Testis (tissue), 2 donors: ENCODE measurements at regions not wholly inside any gene's neighbourhood (a gene's known extent, or its start where the extent isn't known, plus 50 kb on each side); places are given as distances from the start of the nearest gene placed in this dataset.

Source experiments
- DNase-seq: peaks from one replicate; pipeline ENCODE4 v3.0.0-alpha.2; 2019
- H3K27ac ChIP-seq, 2 donors: fragments of 200-600 bp; sonication (generic); one replicate each; pipeline ENCODE4 v1.5.1; 2019
- H3K27me3 ChIP-seq: fragments of 200-600 bp; sonication (generic); one replicate; pipeline ENCODE4 v1.5.1; 2019
- H3K36me3 ChIP-seq: fragments of 200-600 bp; sonication (generic); one replicate; pipeline ENCODE4 v1.5.1; 2017; ENCODE audit warnings: low read depth; ENCODE audit errors: missing control alignments
- H3K4me1 ChIP-seq: fragments of 200-600 bp; sonication (generic); one replicate; pipeline ENCODE4 v1.5.1; 2019
- H3K4me3 ChIP-seq, 2 donors: fragments of 200-600 bp; sonication (generic); one replicate each; pipeline ENCODE4 v1.5.1; 2017 to 2019
- H3K9me3 ChIP-seq: fragments of 200-600 bp; sonication (generic); one replicate; pipeline ENCODE4 v1.5.1; 2017
- CTCF ChIP-seq, 3 experiments: fragments of 450-650 bp in 2 of 3; fragments of 200-600 bp in 1 of 3; sonication (generic) in 1 of 3; IDR thresholded peaks; one replicate each; pipeline ENCODE4 v1.5.1; 2016 to 2019; ENCODE audit warnings: antibody characterized with exemption in 3 of 3, mild to moderate bottlenecking in 2 of 3, moderate library complexity in 1 of 3
- POLR2A ChIP-seq: fragments of 450-650 bp; IDR thresholded peaks from one replicate; pipeline ENCODE4 v1.6.1; 2017; ENCODE audit warnings: antibody characterized with exemption, mild to moderate bottlenecking, moderate library complexity
- WGBS, 2 donors: methylation state at CpG; one replicate each; pipeline ENCODE4 v1.1.5; 2018; 5-methylcytosine and 5-hydroxymethylcytosine counted together
- intact Hi-C: fragments of 100-400 bp; cut with DNase I; formaldehyde crosslinking; loops from one replicate; pipeline ENCODE4 v1.15.1; 2023; ENCODE audit warnings: low total_unique reads

- Histone ChIP-seq H3K36me3 (no peaks in the 10 kb centered on the region), H3K4me1 (no peaks in the 10 kb centered on the region), H3K4me3 (no peak overlapping the region), H3K27me3 (no peaks in the 10 kb centered on the region), H3K9me3 (no peaks in the 10 kb centered on the region), H3K27ac (no peak overlapping the region)
- 60 to 83% methylated on average over 4 of the region's 4 CpGs for WGBS, 2 donors
- intact Hi-C loops, result no loop called here
- TF ChIP-seq CTCF (IDR thresholded peaks at IDR 0.05) (no peak), POLR2A (no peak)
- no peak for DNase-seq
These were observed 182.7 kb downstream of the TBX18 start for GRCh38 chr6:84581494-84582259.

DNA sequence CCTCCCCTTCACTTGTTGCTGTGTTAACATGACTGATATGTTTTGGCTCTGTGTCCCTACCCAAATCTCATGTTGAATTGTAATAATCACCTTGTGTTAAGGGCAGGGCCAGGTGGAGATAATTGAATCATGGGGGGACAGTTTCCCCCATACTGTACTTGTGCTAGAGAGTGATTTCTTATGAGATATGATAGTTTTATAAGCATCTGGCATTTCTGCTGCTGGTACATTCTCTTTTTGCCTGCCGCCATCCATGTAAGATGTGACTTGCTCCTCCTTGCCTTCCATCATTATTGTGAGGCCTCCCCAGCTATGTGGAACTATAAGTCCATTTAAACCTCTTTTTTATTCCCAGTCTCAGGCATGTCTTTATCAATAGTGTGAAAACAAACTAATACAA is 185.0 kb downstream of the TBX18 start:
- Histone ChIP-seq H3K27me3 (no peaks in the 10 kb centered on the region), H3K27ac (no peak overlapping the region), H3K4me3 (no peak overlapping the region), H3K9me3 (no peaks in the 10 kb centered on the region), H3K4me1 (no peaks in the 10 kb centered on the region), H3K36me3 (no peaks in the 10 kb centered on the region)
- intact Hi-C loops, result no loop called here
- 0% methylated on average over 1 of the region's 1 CpG for WGBS, 2 donors
- no peak for DNase-seq
- TF ChIP-seq CTCF (IDR thresholded peaks at IDR 0.05), result no peak
- no peak for TF ChIP-seq POLR2A

DNA sequence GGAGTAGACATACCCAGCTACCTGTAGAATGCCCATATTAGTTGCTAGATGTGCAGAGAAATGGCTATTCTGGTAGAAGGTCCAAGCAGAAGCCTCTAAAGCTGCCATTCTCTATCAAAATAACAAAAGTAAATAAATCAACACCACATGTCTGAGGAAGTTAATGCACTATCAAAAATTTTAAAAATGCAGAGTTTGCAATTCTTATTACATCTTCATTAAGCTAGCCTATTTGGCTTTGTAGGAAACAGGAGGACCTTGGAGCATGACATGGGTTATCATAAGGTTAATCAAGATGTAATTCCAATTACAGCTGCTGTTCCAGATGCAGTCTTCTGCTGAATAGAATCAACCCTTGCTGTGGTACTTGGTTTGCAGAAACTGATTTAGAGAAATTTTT is 188.4 kb downstream of the TBX18 start:
- Histone ChIP-seq H3K4me3 (no peak overlapping the region), H3K27me3 (no peaks in the 10 kb centered on the region), H3K9me3 (no peaks in the 10 kb centered on the region), H3K4me1 (no peaks in the 10 kb centered on the region), H3K36me3 (no peaks in the 10 kb centered on the region), H3K27ac (no peak overlapping the region)
- no peak for DNase-seq
- TF ChIP-seq CTCF (IDR thresholded peaks at IDR 0.05) (no peak), POLR2A (no peak)
- intact Hi-C loops, result no loop called here

DNA sequence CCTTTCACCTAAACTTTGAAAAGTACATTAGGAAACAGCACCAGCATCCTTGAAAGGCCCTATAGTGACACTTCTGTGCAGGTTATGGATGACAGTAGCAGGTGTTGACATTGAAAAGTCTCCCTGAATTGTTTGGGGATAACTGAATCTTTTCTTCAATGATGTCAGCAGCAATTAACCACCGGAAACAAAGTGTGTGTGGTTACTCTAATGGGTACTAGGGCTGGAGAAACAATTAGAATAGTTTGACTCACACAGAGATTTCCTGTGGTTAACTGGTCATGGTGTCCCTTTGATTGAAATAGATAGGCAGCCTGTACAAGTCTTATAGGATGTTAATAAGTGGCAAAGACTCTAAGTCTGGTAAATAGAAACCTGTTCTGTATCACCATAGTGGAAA is 189.1 kb downstream of the TBX18 start:
- Histone ChIP-seq H3K27ac (no peak overlapping the region), H3K4me1 (no peaks in the 10 kb centered on the region), H3K36me3 (no peaks in the 10 kb centered on the region), H3K9me3 (no peaks in the 10 kb centered on the region), H3K27me3 (no peaks in the 10 kb centered on the region), H3K4me3 (no peak overlapping the region)
- TF ChIP-seq CTCF (IDR thresholded peaks at IDR 0.05) (no peak), POLR2A (no peak)
- 77 to 89% methylated on average over 1 of the region's 1 CpG for WGBS, 2 donors
- intact Hi-C loops, result no loop called here
- no peak for DNase-seq

GRCh38 chr6:84569882-84570281 is 194.5 kb downstream of the TBX18 start:
- no peak for DNase-seq
- no peaks in the 10 kb centered on the region for H3K27me3 ChIP-seq
- no peak for TF ChIP-seq CTCF (IDR thresholded peaks at IDR 0.05)
- no peak for TF ChIP-seq POLR2A
- no peaks in the 10 kb centered on the region for H3K36me3 ChIP-seq
- no peaks in the 10 kb centered on the region for H3K4me1 ChIP-seq
- H3K9me3 ChIP-seq, result no peaks in the 10 kb centered on the region
- no peak overlapping the region for H3K27ac ChIP-seq
- intact Hi-C loops, result no loop called here
- H3K4me3 ChIP-seq, result no peak overlapping the region
